Urinary bladder (tissue), 3 donors: ENCODE measurements at regions not wholly inside any gene's neighbourhood (a gene's known extent, or its start where the extent isn't known, plus 50 kb on each side); places are given as distances from the start of the nearest gene placed in this dataset.
"Not testable (repeated sequence)": the region's sequence is repeated elsewhere in the genome, so short reads cannot be mapped to it uniquely, and the experiment has no call there.

Experiments used
- DNase-seq: peaks from one replicate; pipeline ENCODE4 v3.0.0-alpha.2; 2015; ENCODE audit errors: extremely low spot score
- H3K27ac ChIP-seq: one replicate; pipeline ENCODE4 v1.5.1; 2013; ENCODE audit warnings: low read depth, mild to moderate bottlenecking, moderate library complexity
- H3K36me3 ChIP-seq: one replicate; pipeline ENCODE4 v1.6.1; 2013; ENCODE audit warnings: mild to moderate bottlenecking, moderate library complexity; ENCODE audit not compliant: insufficient read depth
- H3K4me1 ChIP-seq: one replicate; pipeline ENCODE4 v1.6.1; 2013; ENCODE audit warnings: mild to moderate bottlenecking, moderate library complexity; ENCODE audit not compliant: insufficient read depth
- H3K4me3 ChIP-seq: one replicate; pipeline ENCODE4 v1.5.1; 2013; ENCODE audit warnings: low read depth, low read length
- WGBS: extraction: QIAGEN DNeasy Blood & Tissue Kit; methylation state at CpG from one replicate; pipeline ENCODE4 v1.1.7; 2013; 5-methylcytosine and 5-hydroxymethylcytosine counted together
- donor health status: healthy with polysubstance abuse.
- donor health status: healthy.

DNA sequence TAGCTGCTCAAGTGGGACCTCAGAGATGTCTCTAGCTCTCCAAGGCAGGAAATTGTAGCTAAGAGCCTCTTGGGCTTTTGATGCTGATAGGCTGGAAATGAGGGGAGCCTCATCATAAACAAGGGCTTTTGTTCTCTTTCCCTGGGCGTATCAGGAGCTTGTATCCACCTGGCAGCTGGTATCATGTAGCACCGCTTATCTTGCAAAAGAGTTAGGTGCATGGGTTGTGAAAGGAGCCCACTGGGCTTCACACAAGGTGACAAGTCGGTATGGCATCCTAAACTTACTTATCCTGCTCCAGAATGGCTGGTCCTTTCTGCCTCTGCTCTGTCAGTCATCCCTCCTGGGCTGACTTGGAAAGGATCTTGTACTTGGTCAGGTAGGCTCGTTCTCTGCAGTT is 565.8 kb downstream of the GRXCR1 start:
- no peaks in the 10 kb centered on the region for H3K4me1 ChIP-seq
- 67% methylated on average over 4 of the region's 4 CpGs for WGBS
- no peak overlapping the region for H3K27ac ChIP-seq
- no peak for DNase-seq
- H3K4me3 ChIP-seq: no peak overlapping the region
- no peaks in the 10 kb centered on the region for H3K36me3 ChIP-seq

DNA sequence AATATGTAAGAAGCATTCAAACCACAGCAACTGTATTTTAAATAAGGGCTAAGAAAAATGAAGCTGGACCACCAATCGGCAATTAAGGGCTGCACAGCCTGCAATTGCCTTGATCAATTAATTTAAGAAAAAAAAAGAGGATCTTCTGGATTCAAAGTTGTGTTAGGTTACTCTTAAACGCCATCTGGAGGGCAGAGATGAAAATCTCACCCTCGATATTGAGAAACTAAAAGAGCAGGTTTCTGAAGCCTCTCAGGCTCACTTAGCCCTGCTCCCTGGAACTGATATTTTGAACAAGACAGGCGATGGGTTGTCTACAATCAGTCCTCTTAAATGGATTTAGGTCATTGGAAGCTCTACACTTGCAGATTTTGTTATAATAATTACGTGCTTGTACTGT is 579.4 kb downstream of the GRXCR1 start:
- no peak overlapping the region for H3K27ac ChIP-seq
- no peak for DNase-seq
- H3K36me3 ChIP-seq: no peaks in the 10 kb centered on the region
- WGBS: 72% methylated on average over 5 of the region's 5 CpGs
- no peaks in the 10 kb centered on the region for H3K4me1 ChIP-seq
- H3K4me3 ChIP-seq: no peak overlapping the region

DNA sequence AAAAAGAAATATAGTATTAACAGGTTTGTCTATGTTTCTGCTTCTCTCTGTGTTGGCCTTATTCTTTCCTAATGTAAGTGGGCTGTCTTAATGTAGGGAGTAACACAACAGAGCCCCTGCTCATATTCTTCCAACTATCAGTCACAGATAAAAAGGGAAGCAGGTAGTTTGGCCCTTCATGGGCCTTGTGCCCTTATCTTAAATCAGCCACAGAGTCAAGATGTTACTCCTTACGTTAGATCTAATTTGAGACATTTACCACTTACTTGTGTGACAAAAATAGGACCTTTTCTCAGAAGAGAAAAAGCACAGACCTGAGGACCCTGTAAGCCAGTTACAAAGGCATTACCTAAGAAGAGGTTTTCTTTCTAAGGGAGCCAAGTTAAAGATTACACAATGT is 589.0 kb downstream of the GRXCR1 start:
- Histone ChIP-seq H3K4me1 (no peaks in the 10 kb centered on the region), H3K36me3 (no peaks in the 10 kb centered on the region), H3K27ac (no peak overlapping the region), H3K4me3 (no peak overlapping the region)
- DNase-seq: no peak
- WGBS: 26% methylated on average over 1 of the region's 1 CpG

- Histone ChIP-seq H3K4me1 (no peaks in the 10 kb centered on the region), H3K36me3 (no peaks in the 10 kb centered on the region), H3K4me3 (no peak overlapping the region), H3K27ac (no peak overlapping the region)
- no peak for DNase-seq
- 50% methylated on average over 4 of the region's 4 CpGs for WGBS
Observed at GRCh38 chr4:43485196-43485595, 592.7 kb downstream of the GRXCR1 start.

- Histone ChIP-seq H3K4me3 (no peak overlapping the region), H3K36me3 (no peaks in the 10 kb centered on the region), H3K27ac (no peak overlapping the region)
Observed at GRCh38 chr4:43496188-43496587, 603.7 kb downstream of the GRXCR1 start.

DNA sequence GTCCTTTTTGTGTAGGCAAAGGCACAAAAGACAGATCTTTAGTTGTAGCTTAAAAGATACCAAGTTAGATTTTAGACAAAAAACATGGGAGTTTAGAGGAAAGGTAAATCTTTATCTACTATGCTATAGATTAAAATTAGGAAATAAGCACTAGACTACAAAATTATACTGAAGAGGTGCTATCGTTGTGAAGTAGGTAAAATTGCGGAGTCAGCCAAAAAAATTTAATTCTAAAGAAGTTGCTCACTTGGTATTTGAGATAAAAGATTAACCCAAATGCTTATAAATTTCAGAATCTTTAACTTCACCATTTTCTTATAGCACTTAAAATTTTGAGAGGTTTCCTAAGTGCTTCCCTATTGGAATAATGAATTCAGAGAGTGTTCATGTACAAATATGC is 604.1 kb downstream of the GRXCR1 start:
- 43% methylated on average over 2 of the region's 2 CpGs for WGBS
- no peak for DNase-seq
- Histone ChIP-seq H3K4me3 (no peak overlapping the region), H3K36me3 (no peaks in the 10 kb centered on the region), H3K27ac (no peak overlapping the region), H3K4me1 (no peaks in the 10 kb centered on the region)

More at GRCh38 chr4:43496188-43496587, 603.7 kb downstream of the GRXCR1 start:
- DNase-seq: no peak
- H3K4me1 ChIP-seq: no peaks in the 10 kb centered on the region

DNA sequence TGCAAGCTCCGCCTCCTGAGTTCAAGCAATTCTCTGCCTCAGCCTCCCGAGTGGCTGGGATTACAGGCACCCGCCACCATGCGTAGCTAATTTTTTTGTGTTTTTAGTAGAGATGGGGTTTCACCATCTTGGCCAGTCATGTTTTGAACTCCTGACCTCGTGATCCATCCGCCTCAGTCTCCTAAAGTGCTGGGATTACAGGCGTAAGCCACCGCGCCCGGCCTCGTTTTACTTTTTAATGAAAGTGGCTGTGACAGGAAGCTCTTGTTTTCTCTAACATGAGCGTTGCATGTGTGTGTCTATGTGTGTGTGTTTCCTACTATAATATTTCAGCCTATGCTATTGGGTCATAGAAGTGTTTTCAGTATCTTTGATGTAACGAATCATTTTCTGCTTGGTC is 613.3 kb downstream of the GRXCR1 start:
- H3K4me1 ChIP-seq, H3K4me3 ChIP-seq, H3K36me3 ChIP-seq, H3K27ac ChIP-seq, DNase-seq: not testable (repeated sequence)
- WGBS: 93% methylated on average over 13 of the region's 13 CpGs

DNA sequence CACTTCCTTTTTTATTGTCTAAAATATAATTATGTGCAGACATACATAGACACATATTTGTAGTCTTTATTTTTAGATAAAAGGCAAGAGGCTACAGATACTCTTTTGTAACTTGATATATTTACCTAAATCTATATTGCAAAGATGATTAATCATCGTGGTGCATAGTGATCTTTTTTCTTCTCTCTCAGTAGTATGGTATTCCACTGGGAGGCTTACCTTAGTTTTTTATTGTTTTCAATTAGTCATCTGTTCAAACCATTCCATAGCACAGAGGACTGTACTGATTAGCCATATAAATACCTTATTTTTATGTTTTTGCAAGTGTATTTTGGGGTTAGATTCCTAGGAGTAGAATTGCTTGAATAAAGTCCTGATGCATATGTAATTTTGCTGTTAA is 619.7 kb downstream of the GRXCR1 start:
- H3K36me3 ChIP-seq: no peaks in the 10 kb centered on the region
- WGBS: 77% methylated on average over 1 of the region's 1 CpG
- H3K27ac ChIP-seq: no peak overlapping the region
- no peak overlapping the region for H3K4me3 ChIP-seq
- no peaks in the 10 kb centered on the region for H3K4me1 ChIP-seq
- no peak for DNase-seq

GRCh38 chr4:43525646-43526045 is 633.1 kb downstream of the GRXCR1 start:
- H3K36me3 ChIP-seq: no peaks in the 10 kb centered on the region
- H3K4me3 ChIP-seq: no peak overlapping the region
- H3K4me1 ChIP-seq: no peaks in the 10 kb centered on the region
- 82% methylated on average over 2 of the region's 2 CpGs for WGBS
- no peak overlapping the region for H3K27ac ChIP-seq
- DNase-seq: no peak

- 56% methylated on average over 1 of the region's 1 CpG for WGBS
- no peak for DNase-seq
- H3K4me3 ChIP-seq: no peak overlapping the region
- H3K4me1 ChIP-seq: no peaks in the 10 kb centered on the region
- H3K27ac ChIP-seq: no peak overlapping the region
- H3K36me3 ChIP-seq: no peaks in the 10 kb centered on the region
Observed at GRCh38 chr4:43547561-43547960, 655.0 kb downstream of the GRXCR1 start.

GRCh38 chr4:43550981-43551627 is 658.6 kb downstream of the GRXCR1 start:
- Histone ChIP-seq H3K36me3 (no peaks in the 10 kb centered on the region), H3K27ac (no peak overlapping the region), H3K4me1 (no peaks in the 10 kb centered on the region), H3K4me3 (no peak overlapping the region)
- WGBS: 88% methylated on average over 24 of the region's 24 CpGs
- no peak for DNase-seq

- no peak overlapping the region for H3K27ac ChIP-seq
- H3K4me3 ChIP-seq: no peak overlapping the region
- no peaks in the 10 kb centered on the region for H3K4me1 ChIP-seq
- no peak for DNase-seq
- 90% methylated on average over 1 of the region's 1 CpG for WGBS
- no peaks in the 10 kb centered on the region for H3K36me3 ChIP-seq
Observed at GRCh38 chr4:43556262-43556661, 663.7 kb downstream of the GRXCR1 start.

GRCh38 chr4:43560047-43560446 is 667.5 kb downstream of the GRXCR1 start:
- no peaks in the 10 kb centered on the region for H3K36me3 ChIP-seq
- DNase-seq: no peak
- WGBS: 93% methylated on average over 1 of the region's 1 CpG
- no peak overlapping the region for H3K4me3 ChIP-seq
- H3K4me1 ChIP-seq: no peaks in the 10 kb centered on the region
- no peak overlapping the region for H3K27ac ChIP-seq

GRCh38 chr4:43564107-43564506 is 671.6 kb downstream of the GRXCR1 start:
- WGBS: 30% methylated on average over 1 of the region's 1 CpG

DNA sequence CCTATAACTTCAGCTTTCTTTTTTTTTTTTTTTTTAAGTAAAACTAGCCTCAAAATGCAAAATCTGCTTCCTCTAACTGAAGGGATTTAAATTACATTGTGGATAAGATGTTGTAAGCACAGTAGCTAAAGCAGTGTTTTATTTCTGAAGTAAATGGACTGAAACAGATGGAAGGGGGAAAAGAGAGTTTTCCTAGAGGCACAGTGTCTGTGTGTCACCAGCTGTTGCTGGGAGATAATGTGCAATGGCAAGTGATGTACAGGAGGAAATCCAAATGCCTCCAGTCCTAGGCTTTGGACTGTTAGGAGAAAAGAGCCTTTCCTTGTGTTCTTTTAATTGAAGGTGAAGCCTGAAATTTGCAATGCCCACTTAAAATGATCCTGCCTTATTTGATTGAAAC is 672.1 kb downstream of the GRXCR1 start:
- Histone ChIP-seq H3K27ac (no peak overlapping the region), H3K4me3 (no peak overlapping the region), H3K4me1 (no peaks in the 10 kb centered on the region), H3K36me3 (no peaks in the 10 kb centered on the region)
- DNase-seq: no peak

More at GRCh38 chr4:43564107-43564506, 671.6 kb downstream of the GRXCR1 start:
- H3K36me3 ChIP-seq: no peaks in the 10 kb centered on the region
- DNase-seq: no peak
- no peaks in the 10 kb centered on the region for H3K4me1 ChIP-seq
- H3K27ac ChIP-seq: no peak overlapping the region
- H3K4me3 ChIP-seq: no peak overlapping the region
